Natural killer cell (primary cell): ENCODE measurements at regions not wholly inside any gene's neighbourhood (a gene's known extent, or its start where the extent isn't known, plus 50 kb on each side); places are given as distances from the start of the nearest gene placed in this dataset.

ENCODE experiments used
- ATAC-seq, 3 donors: fragments of 150-1000 bp in 2 of 3; fragments of 200-7000 bp in 1 of 3; cut with Tn5 transposase; 1 replicate in 1 of 3; 2 replicates in 2 of 3; pipeline ENCODE4 v1.10.0; 2021; ENCODE audit warnings: mild to moderate bottlenecking in 2 of 3, moderate library complexity in 2 of 3
- DNase-seq, 2 donors: peaks; one replicate each; pipeline versions ENCODE4 v3.0.0 to v3.0.0-alpha.2; 2013 to 2021; ENCODE audit warnings: mixed read lengths in 1 of 2
- H3K27ac ChIP-seq: one replicate; pipeline ENCODE4 v1.5.1; 2013; ENCODE audit warnings: mild to moderate bottlenecking, low read length
- H3K27me3 ChIP-seq: one replicate; pipeline ENCODE4 v1.6.1; 2013; ENCODE audit warnings: low read length; ENCODE audit not compliant: control insufficient read depth, insufficient read depth
- H3K36me3 ChIP-seq: one replicate; pipeline ENCODE4 v1.6.1; 2013; ENCODE audit warnings: low read length; ENCODE audit not compliant: control insufficient read depth, insufficient read depth
- H3K4me1 ChIP-seq: one replicate; pipeline ENCODE4 v1.6.1; 2013; ENCODE audit warnings: low read length; ENCODE audit not compliant: control insufficient read depth, insufficient read depth
- H3K4me3 ChIP-seq: one replicate; pipeline ENCODE4 v1.5.1; 2013; ENCODE audit warnings: low read length
- H3K9me3 ChIP-seq: one replicate; pipeline ENCODE4 v1.6.1; 2013; ENCODE audit warnings: low read length; ENCODE audit not compliant: control insufficient read depth, insufficient read depth
- H3K27ac Mint-ChIP-seq, 2 donors: one replicate each; pipeline ENCODE4 v1.8.0; 2022; ENCODE audit warnings: mild to moderate bottlenecking in 2 of 2, mixed read lengths in 2 of 2, moderate library complexity in 1 of 2
- H3K27me3 Mint-ChIP-seq, 2 donors: one replicate each; pipeline ENCODE4 v1.8.0; 2022; ENCODE audit warnings: low read depth in 2 of 2, mixed read lengths in 2 of 2
- H3K36me3 Mint-ChIP-seq: one replicate; pipeline ENCODE4 v1.8.0; 2022; ENCODE audit warnings: mixed read lengths
- H3K4me1 Mint-ChIP-seq, 2 donors: one replicate each; pipeline ENCODE4 v1.8.0; 2022; ENCODE audit warnings: mixed read lengths in 2 of 2
- H3K4me3 Mint-ChIP-seq: one replicate; pipeline ENCODE4 v1.8.0; 2022; ENCODE audit warnings: mild to moderate bottlenecking, moderate library complexity, mixed read lengths
- H3K9me3 Mint-ChIP-seq, 2 donors: one replicate each; pipeline ENCODE4 v1.8.0; 2022; ENCODE audit warnings: mixed read lengths in 2 of 2
- CTCF ChIP-seq: fragments of 200-600 bp; IDR thresholded peaks from one replicate; pipeline ENCODE4 v1.8.0; 2022; ENCODE audit warnings: antibody characterized with exemption
- WGBS: methylation state at CpG from one replicate; pipeline ENCODE4 v1.1.7; 2013; ENCODE audit warnings: missing lambda C conversion rate; ENCODE audit not compliant: insufficient coverage; 5-methylcytosine and 5-hydroxymethylcytosine counted together
- intact Hi-C: fragments of 100-400 bp; cut with micrococcal nuclease; formaldehyde crosslinking; loops from one replicate; pipeline ENCODE4 v1.14.2; 2022

- no peaks in the 10 kb centered on the region for H3K36me3 Mint-ChIP-seq
- peaks cover 0 to 3% of the 10 kb centered on the region in 2 donors for H3K27me3 Mint-ChIP-seq
- TF ChIP-seq CTCF = no peak
- no peaks in the 10 kb centered on the region for H3K36me3 ChIP-seq
- no peaks in the 10 kb centered on the region for H3K4me1 ChIP-seq
- no peaks in the 10 kb centered on the region for H3K9me3 ChIP-seq
- no peaks in the 10 kb centered on the region for H3K27me3 ChIP-seq
- H3K4me3 ChIP-seq = no peak overlapping the region
- no peak overlapping the region for H3K4me3 Mint-ChIP-seq
- H3K27ac ChIP-seq = no peak overlapping the region
- peaks cover 4 to 6% of the 10 kb centered on the region in 2 donors for H3K9me3 Mint-ChIP-seq
- ATAC-seq (no peak), DNase-seq (no peak)
- 69% methylated on average over 5 of the region's 5 CpGs for WGBS
- no peaks in the 10 kb centered on the region for H3K4me1 Mint-ChIP-seq
- H3K27ac Mint-ChIP-seq = no peak overlapping the region
- intact Hi-C loops = no loop called here
Observed at GRCh38 chr1:233544304-233544703, 69.6 kb upstream of the KCNK1 start.

DNA sequence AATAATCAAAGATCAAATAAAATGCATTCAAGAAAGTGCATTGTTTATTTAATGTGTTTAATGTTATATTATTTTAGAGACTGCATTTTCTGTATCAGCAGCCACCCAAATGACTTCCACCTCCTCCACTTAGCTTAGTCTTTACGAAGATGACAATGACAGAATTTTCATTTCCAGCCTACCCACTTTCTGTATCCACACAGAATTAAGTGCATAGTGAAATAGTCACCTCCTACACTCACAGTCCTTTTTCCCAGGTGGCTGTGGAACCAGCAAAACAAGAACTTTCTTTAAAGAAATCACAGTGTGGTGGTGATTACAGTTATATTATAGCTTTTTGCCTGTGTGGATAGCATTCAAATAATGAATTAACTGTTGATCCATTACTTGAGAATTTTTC lies 66.2 kb upstream of the KCNK1 start:
- H3K9me3 ChIP-seq = no peaks in the 10 kb centered on the region
- Mint-ChIP-seq H3K4me3 (no peak overlapping the region), H3K4me1 (no peaks in the 10 kb centered on the region), H3K27me3 (peaks cover 0 to 3% of the 10 kb centered on the region in 2 donors), H3K27ac (no peak overlapping the region), H3K36me3 (no peaks in the 10 kb centered on the region), H3K9me3 (peaks cover 4 to 6% of the 10 kb centered on the region in 2 donors)
- intact Hi-C loops = no loop called here
- H3K36me3 ChIP-seq = no peaks in the 10 kb centered on the region
- 58% methylated on average over 1 of the region's 1 CpG for WGBS
- H3K4me3 ChIP-seq = no peak overlapping the region
- H3K27ac ChIP-seq = no peak overlapping the region
- no peak for DNase-seq
- TF ChIP-seq CTCF = no peak
- H3K4me1 ChIP-seq = no peaks in the 10 kb centered on the region
- H3K27me3 ChIP-seq = no peaks in the 10 kb centered on the region
- ATAC-seq = no peak

GRCh38 chr1:233549404-233549803 lies 64.5 kb upstream of the KCNK1 start:
- Mint-ChIP-seq H3K36me3 (no peaks in the 10 kb centered on the region), H3K9me3 (peaks cover 4 to 6% of the 10 kb centered on the region in 2 donors), H3K4me3 (no peak overlapping the region), H3K27ac (no peak overlapping the region), H3K27me3 (peaks cover 0 to 3% of the 10 kb centered on the region in 2 donors), H3K4me1 (no peaks in the 10 kb centered on the region)
- Histone ChIP-seq H3K4me1 (no peaks in the 10 kb centered on the region), H3K4me3 (no peak overlapping the region), H3K27ac (no peak overlapping the region), H3K36me3 (no peaks in the 10 kb centered on the region), H3K27me3 (no peaks in the 10 kb centered on the region), H3K9me3 (no peaks in the 10 kb centered on the region)
- no peak for ATAC-seq
- WGBS = 25% methylated on average over 2 of the region's 2 CpGs
- intact Hi-C loops = no loop called here
- no peak for DNase-seq
- TF ChIP-seq CTCF = no peak

- Histone ChIP-seq H3K9me3 (no peaks in the 10 kb centered on the region), H3K4me1 (no peaks in the 10 kb centered on the region), H3K4me3 (no peak overlapping the region), H3K36me3 (no peaks in the 10 kb centered on the region), H3K27me3 (no peaks in the 10 kb centered on the region), H3K27ac (no peak overlapping the region)
- Mint-ChIP-seq H3K36me3 (no peaks in the 10 kb centered on the region), H3K9me3 (peaks cover 3 to 4% of the 10 kb centered on the region in 2 donors), H3K27ac (no peak overlapping the region), H3K4me1 (no peaks in the 10 kb centered on the region), H3K27me3 (peaks cover 0 to 3% of the 10 kb centered on the region in 2 donors), H3K4me3 (no peak overlapping the region)
- ATAC-seq = no peak
- DNase-seq = no peak
- WGBS = 78% methylated on average over 2 of the region's 3 CpGs
- no peak for TF ChIP-seq CTCF
- intact Hi-C loops = no loop called here
Observed at GRCh38 chr1:233549917-233550316, 64.0 kb upstream of the KCNK1 start.
